Activated CD4-positive, alpha-beta memory T cell treated with anti-CD3 and anti-CD28 coated beads for 36 hours (primary cell): ENCODE measurements at regions not wholly inside any gene's neighbourhood (a gene's known extent, or its start where the extent isn't known, plus 50 kb on each side); places are given as distances from the start of the nearest gene placed in this dataset.

Source experiments
- CTCF ChIA-PET: fragments of 350-600 bp; sonication (Branson Sonifier 250); formaldehyde crosslinking; loops from one replicate; lab custom pipeline; 2021; ENCODE audit warnings: antibody characterized with exemption, inconsistent platforms; lab: Charles Lee
- POLR2A ChIA-PET: fragments of 350-600 bp; sonication (Branson Sonifier 250); formaldehyde crosslinking; loops from one replicate; lab custom pipeline; 2021; ENCODE audit warnings: antibody characterized with exemption; lab: Charles Lee
- DNase-seq: peaks from one replicate; pipeline ENCODE4 v3.0.0-alpha.2; 2020
- H3K27ac Mint-ChIP-seq: one replicate; pipeline ENCODE4 v1.8.0; 2021; ENCODE audit warnings: mixed read lengths
- H3K27me3 Mint-ChIP-seq: one replicate; pipeline ENCODE4 v1.8.0; 2021; ENCODE audit warnings: mixed read lengths
- H3K36me3 Mint-ChIP-seq: one replicate; pipeline ENCODE4 v1.8.0; 2021; ENCODE audit warnings: mixed read lengths
- H3K4me1 Mint-ChIP-seq: one replicate; pipeline ENCODE4 v1.8.0; 2021; ENCODE audit warnings: low read depth, mixed read lengths
- H3K4me3 Mint-ChIP-seq: one replicate; pipeline ENCODE4 v1.8.0; 2021; ENCODE audit warnings: mild to moderate bottlenecking, mixed read lengths
- H3K9me3 Mint-ChIP-seq: one replicate; pipeline ENCODE4 v1.8.0; 2021; ENCODE audit warnings: mixed read lengths
- intact Hi-C: fragments of 100-400 bp; cut with micrococcal nuclease; formaldehyde crosslinking; loops from one replicate; pipeline ENCODE4 v1.15.1; 2023

GRCh38 chr1:234862944-234863515 lies 253.1 kb upstream of the IRF2BP2 start:
- ChIA-PET CTCF (no interaction called here), POLR2A (interaction anchor here (1.0 kb wide), 1 partner anchor 63 kb away, joined by 3 read pairs; no protein-coding TSS in a partner anchor)
- Mint-ChIP-seq H3K4me3 (no peak overlapping the region), H3K27ac (no peak overlapping the region), H3K4me1 (peaks cover 15% of the 10 kb centered on the region), H3K27me3 (no peaks in the 10 kb centered on the region), H3K9me3 (peaks cover 10% of the 10 kb centered on the region), H3K36me3 (peaks cover 3% of the 10 kb centered on the region)
- no peak for DNase-seq
- intact Hi-C loops: no loop called here

GRCh38 chr1:234862360-234862943 lies 252.5 kb upstream of the IRF2BP2 start:
- Mint-ChIP-seq H3K27ac (no peak overlapping the region), H3K9me3 (peaks cover 10% of the 10 kb centered on the region), H3K36me3 (peaks cover 3% of the 10 kb centered on the region), H3K4me1 (peaks cover 14% of the 10 kb centered on the region), H3K27me3 (no peaks in the 10 kb centered on the region), H3K4me3 (no peak overlapping the region)
- ChIA-PET CTCF (no interaction called here), POLR2A (no interaction called here)
- intact Hi-C loops: no loop called here
- DNase-seq: no peak

DNA sequence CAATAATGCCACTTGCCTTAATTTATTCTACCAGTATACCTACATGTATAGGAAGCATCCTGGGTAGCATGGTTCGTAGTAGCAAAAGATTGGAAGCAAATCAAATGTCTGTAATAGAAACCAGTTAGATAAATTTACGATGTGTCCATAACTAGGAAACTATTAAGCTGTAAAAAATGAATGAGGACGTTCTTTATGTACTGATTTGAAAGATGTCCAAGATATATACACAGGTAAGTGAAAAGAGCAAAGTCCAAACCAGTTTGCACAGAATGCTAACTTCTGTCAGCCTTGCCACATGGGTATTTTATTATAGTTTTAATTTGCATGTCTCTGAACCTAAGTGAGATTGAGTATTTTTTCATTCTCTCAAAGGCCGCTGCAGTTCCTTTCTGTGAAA lies 251.8 kb upstream of the IRF2BP2 start:
- Mint-ChIP-seq H3K9me3 (peaks cover 10% of the 10 kb centered on the region), H3K27me3 (no peaks in the 10 kb centered on the region), H3K4me1 (peaks cover 9% of the 10 kb centered on the region), H3K4me3 (no peak overlapping the region), H3K36me3 (peaks cover 3% of the 10 kb centered on the region), H3K27ac (no peak overlapping the region)
- POLR2A ChIA-PET: no interaction called here
- intact Hi-C loops: no loop called here
- CTCF ChIA-PET: no interaction called here
- no peak for DNase-seq

- Mint-ChIP-seq H3K4me3 (no peak overlapping the region), H3K27ac (peak overlapping the region; percentile 58), H3K27me3 (no peaks in the 10 kb centered on the region), H3K9me3 (peaks cover 6% of the 10 kb centered on the region), H3K36me3 (peaks cover 3% of the 10 kb centered on the region), H3K4me1 (peaks cover 4% of the 10 kb centered on the region)
- ChIA-PET POLR2A (interaction anchor here (0.9 kb wide), 1 partner anchor 222 kb away, joined by 3 read pairs; no protein-coding TSS in a partner anchor), CTCF (no interaction called here)
- intact Hi-C loops: no loop called here
- DNase-seq: no peak
Measured at GRCh38 chr1:234861024-234861620, 251.1 kb upstream of the IRF2BP2 start.

DNA sequence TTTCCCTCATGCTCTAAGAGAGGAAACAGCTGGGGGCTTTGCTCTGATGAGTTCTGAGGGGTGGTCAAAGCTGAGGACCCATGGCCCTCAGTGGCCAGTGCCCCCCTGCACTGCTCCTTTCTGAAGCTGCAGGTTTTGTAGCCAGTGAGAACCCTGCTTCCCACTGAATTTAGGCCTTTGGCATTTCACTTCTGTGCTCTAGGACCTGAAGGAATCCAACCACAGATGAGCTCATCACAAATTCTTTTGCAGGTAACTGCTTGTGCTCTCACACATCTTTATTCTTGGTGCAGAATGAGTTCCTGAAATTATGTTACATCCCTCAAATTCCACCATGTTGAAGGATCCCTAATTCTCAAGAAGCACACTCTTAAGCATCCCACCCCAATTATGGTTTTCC lies 248.7 kb upstream of the IRF2BP2 start:
- H3K27ac Mint-ChIP-seq: no peak overlapping the region
- no peaks in the 10 kb centered on the region for H3K9me3 Mint-ChIP-seq
- intact Hi-C loops: no loop called here
- no peak for DNase-seq
- CTCF ChIA-PET: no interaction called here
- no peaks in the 10 kb centered on the region for H3K27me3 Mint-ChIP-seq
- POLR2A ChIA-PET: no interaction called here
- H3K4me3 Mint-ChIP-seq: no peak overlapping the region
- H3K36me3 Mint-ChIP-seq: no peaks in the 10 kb centered on the region
- peaks cover 5% of the 10 kb centered on the region for H3K4me1 Mint-ChIP-seq

DNA sequence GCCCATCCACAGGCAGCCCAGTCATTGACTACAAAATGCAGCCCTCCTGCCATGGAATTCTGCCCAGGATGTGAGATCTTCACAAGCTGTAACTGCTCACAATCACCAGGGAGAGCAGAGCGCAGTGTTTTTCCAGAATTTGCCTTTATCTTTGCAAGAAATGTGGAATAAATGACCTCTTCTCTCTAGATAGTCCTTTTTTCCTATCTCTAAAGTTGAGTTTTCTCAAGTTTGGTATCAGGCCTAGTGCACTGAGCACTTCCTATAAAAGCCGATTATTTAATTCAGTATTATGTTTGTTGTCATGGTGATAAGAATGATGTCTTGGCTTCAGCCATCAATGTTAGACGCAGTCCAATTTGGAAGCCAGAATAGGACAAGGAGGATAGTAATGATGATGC lies 246.9 kb upstream of the IRF2BP2 start:
- Mint-ChIP-seq H3K27me3 (no peaks in the 10 kb centered on the region), H3K9me3 (no peaks in the 10 kb centered on the region), H3K4me3 (no peak overlapping the region), H3K36me3 (no peaks in the 10 kb centered on the region), H3K4me1 (peaks cover 13% of the 10 kb centered on the region), H3K27ac (no peak overlapping the region)
- no peak for DNase-seq
- intact Hi-C loops: no loop called here
- ChIA-PET CTCF (no interaction called here), POLR2A (no interaction called here)

DNA sequence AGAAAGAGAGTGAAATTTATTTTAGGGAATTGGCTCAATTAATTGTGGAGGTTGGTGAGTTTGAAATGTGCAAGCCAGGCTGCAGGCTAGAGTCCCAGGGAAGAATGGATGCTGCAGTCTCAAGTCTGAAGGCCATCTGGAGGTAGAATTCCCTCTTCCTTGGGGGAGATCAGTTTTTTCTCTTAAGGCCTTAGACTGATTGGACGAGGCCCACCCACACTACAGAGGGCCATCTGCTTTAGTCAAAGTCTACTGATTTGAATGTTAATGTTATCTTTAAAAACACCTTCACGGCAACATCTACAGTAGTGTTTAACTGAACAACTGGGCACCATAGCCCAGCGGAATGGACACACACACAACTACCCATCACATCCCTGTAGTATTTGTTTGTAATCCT lies 245.9 kb upstream of the IRF2BP2 start:
- CTCF ChIA-PET: no interaction called here
- H3K27ac Mint-ChIP-seq: no peak overlapping the region
- intact Hi-C loops: no loop called here
- peaks cover 19% of the 10 kb centered on the region for H3K4me1 Mint-ChIP-seq
- H3K4me3 Mint-ChIP-seq: no peak overlapping the region
- no peaks in the 10 kb centered on the region for H3K9me3 Mint-ChIP-seq
- POLR2A ChIA-PET: no interaction called here
- DNase-seq: no peak
- H3K36me3 Mint-ChIP-seq: no peaks in the 10 kb centered on the region
- no peaks in the 10 kb centered on the region for H3K27me3 Mint-ChIP-seq

DNA sequence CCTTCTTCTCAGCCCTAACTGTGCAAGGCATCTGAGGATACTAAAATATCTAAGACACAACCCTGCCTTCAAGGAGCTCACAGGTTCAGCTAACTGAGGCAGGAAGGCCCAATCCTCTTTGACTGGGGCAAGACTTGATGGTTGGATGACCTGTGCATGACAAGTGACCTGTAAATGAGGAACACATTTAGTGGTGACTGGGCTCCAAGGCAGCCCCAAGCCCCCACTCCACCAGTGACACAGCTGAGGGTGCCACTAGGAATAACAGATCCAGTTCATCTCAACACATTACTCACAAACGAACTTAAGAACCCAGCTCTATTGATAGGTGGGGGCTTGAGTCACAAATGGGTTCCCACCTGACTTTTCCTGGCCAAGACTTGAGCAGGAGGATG lies 244.7 kb upstream of the IRF2BP2 start:
- H3K4me1 Mint-ChIP-seq: peaks cover 27% of the 10 kb centered on the region
- H3K27ac Mint-ChIP-seq: no peak overlapping the region
- no peak overlapping the region for H3K4me3 Mint-ChIP-seq
- intact Hi-C loops: no loop called here
- CTCF ChIA-PET: no interaction called here
- no peaks in the 10 kb centered on the region for H3K9me3 Mint-ChIP-seq
- DNase-seq: no peak
- POLR2A ChIA-PET: no interaction called here
- H3K36me3 Mint-ChIP-seq: no peaks in the 10 kb centered on the region
- H3K27me3 Mint-ChIP-seq: no peaks in the 10 kb centered on the region

DNA sequence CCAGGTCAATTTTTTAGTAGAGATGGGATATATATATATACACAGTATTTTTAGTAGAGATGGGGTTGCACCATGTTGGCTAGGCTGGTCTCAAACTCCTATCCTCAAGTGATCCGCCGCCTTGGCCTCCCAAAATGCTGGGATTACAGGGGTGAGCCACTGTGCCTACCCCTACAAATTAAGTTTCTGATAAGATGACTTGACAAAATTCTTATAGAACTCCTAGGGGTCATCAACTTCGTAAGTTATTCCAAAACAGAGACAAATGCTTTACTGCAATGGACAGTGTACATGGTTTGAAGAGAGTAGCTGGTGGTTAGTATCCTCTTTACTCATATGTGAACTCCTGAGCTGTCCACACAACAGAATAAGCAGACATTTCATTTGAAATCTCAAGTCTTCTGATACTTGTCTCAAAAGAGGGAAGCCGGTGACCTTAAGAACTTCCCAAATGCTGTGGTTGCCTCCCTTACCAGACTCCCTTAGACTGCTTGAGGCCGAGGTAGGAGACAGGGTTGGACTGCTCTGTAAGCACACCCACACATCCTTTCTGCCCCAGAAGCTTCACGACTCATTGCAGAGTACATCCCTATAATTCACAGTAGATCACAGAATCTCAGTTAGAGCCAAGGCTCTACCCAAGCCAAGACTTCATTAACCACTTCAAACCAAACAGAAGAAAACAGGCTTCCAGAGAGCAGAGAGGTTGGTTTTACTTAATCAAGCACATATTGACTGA lies 244.1 kb upstream of the IRF2BP2 start:
- Mint-ChIP-seq H3K4me1 (peaks cover 33% of the 10 kb centered on the region), H3K9me3 (no peaks in the 10 kb centered on the region), H3K4me3 (no peak overlapping the region), H3K27me3 (no peaks in the 10 kb centered on the region), H3K36me3 (no peaks in the 10 kb centered on the region), H3K27ac (no peak overlapping the region)
- intact Hi-C loops: no loop called here
- CTCF ChIA-PET: no interaction called here
- DNase-seq: no peak
- POLR2A ChIA-PET: no interaction called here

DNA sequence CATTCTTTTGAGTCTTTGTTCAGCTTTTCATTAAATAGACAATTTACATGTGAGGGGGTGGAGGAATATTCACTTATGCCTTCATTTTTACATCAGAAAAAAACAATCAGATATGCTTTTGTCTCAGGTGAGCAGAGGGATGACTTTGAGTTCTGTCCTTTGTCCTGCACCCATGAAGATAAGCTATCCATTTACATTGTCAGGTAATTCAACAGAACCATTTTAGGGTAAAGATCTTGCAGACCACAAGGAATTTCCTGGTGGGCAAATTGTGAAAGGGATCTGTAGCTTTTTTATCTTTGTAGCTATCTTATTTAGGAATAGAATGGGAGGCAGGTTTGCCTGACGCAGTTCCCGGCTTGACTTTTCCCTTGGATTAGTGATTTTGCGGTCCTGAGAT lies 242.7 kb upstream of the IRF2BP2 start:
- no peaks in the 10 kb centered on the region for H3K36me3 Mint-ChIP-seq
- ChIA-PET CTCF (no interaction called here), POLR2A (no interaction called here)
- H3K4me3 Mint-ChIP-seq: no peak overlapping the region
- peaks cover 47% of the 10 kb centered on the region for H3K4me1 Mint-ChIP-seq
- intact Hi-C loops: no loop called here
- H3K27ac Mint-ChIP-seq: no peak overlapping the region
- H3K27me3 Mint-ChIP-seq: no peaks in the 10 kb centered on the region
- no peak for DNase-seq
- no peaks in the 10 kb centered on the region for H3K9me3 Mint-ChIP-seq

- no peaks in the 10 kb centered on the region for H3K9me3 Mint-ChIP-seq
- intact Hi-C loops: no loop called here
- H3K27ac Mint-ChIP-seq: no peak overlapping the region
- no peaks in the 10 kb centered on the region for H3K27me3 Mint-ChIP-seq
- H3K36me3 Mint-ChIP-seq: no peaks in the 10 kb centered on the region
- POLR2A ChIA-PET: no interaction called here
- no peak overlapping the region for H3K4me3 Mint-ChIP-seq
- H3K4me1 Mint-ChIP-seq: peaks cover 54% of the 10 kb centered on the region
- CTCF ChIA-PET: no interaction called here
- peak; percentile 47 for DNase-seq
Measured at GRCh38 chr1:234851450-234852438, 241.8 kb upstream of the IRF2BP2 start.

GRCh38 chr1:234849832-234850231 lies 239.9 kb upstream of the IRF2BP2 start:
- Mint-ChIP-seq H3K4me3 (no peak overlapping the region), H3K4me1 (peaks cover 74% of the 10 kb centered on the region), H3K27ac (no peak overlapping the region), H3K27me3 (no peaks in the 10 kb centered on the region), H3K9me3 (no peaks in the 10 kb centered on the region), H3K36me3 (no peaks in the 10 kb centered on the region)
- ChIA-PET POLR2A (no interaction called here), CTCF (no interaction called here)
- no peak for DNase-seq
- intact Hi-C loops: no loop called here
